ENCODE measurements at regions not wholly inside any gene's neighbourhood (a gene's known extent, or its start where the extent isn't known, plus 50 kb on each side); places are given as distances from the start of the nearest gene placed in this dataset.

DNA sequence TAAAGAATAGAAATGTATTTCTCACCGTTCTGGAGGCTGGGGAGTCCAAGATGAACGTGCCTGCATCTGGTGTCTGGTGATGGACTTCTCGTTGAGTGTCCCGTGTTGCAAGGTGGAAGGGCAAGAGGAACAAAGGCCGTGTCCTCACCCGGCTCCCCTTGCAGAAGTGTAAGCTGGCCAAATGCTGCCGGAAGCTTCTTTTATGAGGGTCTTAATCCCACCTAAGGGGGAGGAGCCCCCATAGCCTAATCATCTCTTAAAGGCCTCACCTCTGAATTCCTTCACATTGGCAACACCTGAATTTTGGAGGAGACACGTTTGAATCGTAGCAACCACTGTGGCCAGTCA lies 99.1 kb upstream of the DAP start:
- in situ Hi-C loops (cut with HindIII; ENCODE audit: low sequenced_read_pairs), result loop anchor here (25.0 kb wide), 2 partner anchors 327 to 398 kb away; no protein-coding TSS in a partner anchor
- no peak for DNase-seq (ENCODE audit: low read depth)
- TF ChIP-seq, protein P1, sequence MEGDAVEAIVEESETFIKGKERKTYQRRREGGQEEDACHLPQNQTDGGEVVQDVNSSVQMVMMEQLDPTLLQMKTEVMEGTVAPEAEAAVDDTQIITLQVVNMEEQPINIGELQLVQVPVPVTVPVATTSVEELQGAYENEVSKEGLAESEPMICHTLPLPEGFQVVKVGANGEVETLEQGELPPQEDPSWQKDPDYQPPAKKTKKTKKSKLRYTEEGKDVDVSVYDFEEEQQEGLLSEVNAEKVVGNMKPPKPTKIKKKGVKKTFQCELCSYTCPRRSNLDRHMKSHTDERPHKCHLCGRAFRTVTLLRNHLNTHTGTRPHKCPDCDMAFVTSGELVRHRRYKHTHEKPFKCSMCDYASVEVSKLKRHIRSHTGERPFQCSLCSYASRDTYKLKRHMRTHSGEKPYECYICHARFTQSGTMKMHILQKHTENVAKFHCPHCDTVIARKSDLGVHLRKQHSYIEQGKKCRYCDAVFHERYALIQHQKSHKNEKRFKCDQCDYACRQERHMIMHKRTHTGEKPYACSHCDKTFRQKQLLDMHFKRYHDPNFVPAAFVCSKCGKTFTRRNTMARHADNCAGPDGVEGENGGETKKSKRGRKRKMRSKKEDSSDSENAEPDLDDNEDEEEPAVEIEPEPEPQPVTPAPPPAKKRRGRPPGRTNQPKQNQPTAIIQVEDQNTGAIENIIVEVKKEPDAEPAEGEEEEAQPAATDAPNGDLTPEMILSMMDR (IDR thresholded peaks at IDR 0.05; ENCODE audit: low read depth, low read length, missing control alignments), result no peak
- no peak overlapping the region for H3K4me3 ChIP-seq (ENCODE audit: low read depth, low read length)

DNA sequence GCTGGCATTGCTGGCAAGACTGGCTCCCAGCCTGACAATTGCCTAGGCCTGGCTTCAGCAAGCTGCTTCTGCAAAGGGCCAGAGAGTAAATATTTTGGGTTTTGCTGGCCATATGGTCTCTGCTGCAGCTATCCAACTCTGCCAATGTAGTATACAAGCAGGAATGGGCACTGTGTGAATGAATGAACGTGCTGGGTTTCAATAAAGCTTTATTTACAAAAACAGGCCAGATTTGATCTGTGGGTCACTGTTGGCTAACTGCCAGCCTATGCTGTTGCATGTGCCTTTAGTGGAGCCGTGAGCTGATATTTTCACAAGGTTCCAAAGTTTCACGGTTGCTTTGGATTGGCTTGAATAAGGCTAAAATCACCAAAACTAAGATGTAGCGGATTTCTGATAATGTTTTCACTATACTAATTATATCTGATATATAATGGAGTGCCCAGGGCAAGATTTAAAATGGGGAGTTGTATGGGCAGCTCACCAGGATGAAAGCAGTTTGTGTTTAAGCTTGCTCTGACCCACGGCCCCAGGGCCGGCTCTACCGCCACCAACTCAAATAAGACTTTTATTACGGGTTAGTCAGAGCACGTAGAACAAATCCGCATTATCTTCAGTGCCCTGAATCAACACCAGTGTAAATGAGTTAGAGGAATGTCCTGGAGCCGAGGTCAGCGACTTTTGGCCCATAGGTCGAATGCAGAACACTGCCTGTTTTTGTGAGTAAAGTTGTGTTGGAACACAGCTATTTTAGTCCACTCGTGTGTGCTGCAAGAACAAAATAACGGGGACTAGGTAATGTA lies 98.6 kb upstream of the DAP start:
- no peak for DNase-seq (ENCODE audit: low read depth)
- no peak overlapping the region for H3K4me3 ChIP-seq (ENCODE audit: low read depth, low read length)
- TF ChIP-seq, protein P1 (IDR thresholded peaks at IDR 0.05; ENCODE audit: low read depth, low read length, missing control alignments), result no peak
- in situ Hi-C loops (cut with HindIII; ENCODE audit: low sequenced_read_pairs), result loop anchor here (10.0 to 25.0 kb wide), 3 partner anchors 105 to 397 kb away; no protein-coding TSS in a partner anchor

DNA sequence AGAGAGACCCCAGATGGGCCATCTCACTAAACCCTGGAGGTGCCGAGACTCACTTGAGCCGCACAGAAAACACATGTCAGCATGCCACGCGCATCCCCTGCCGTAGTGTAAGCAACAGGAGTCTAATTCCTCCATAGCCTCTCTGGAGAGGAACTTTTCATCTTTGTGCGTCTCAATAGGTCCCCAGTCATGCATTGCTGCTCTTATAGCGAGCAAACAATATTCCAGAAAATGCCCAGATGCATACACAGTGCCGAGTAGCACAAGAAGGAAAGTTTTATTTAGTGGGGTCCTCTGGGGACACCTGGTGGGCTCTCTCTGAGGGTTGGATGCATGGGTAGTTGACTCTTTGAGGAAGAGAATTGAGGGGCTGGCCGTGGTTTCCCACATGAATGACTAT lies 97.9 kb upstream of the DAP start:
- H3K4me3 ChIP-seq (ENCODE audit: low read depth, low read length), result no peak overlapping the region
- no peak for DNase-seq (ENCODE audit: low read depth)
- TF ChIP-seq, protein P1 (IDR thresholded peaks at IDR 0.05; ENCODE audit: low read depth, low read length, missing control alignments), result no peak
- in situ Hi-C loops (cut with HindIII; ENCODE audit: low sequenced_read_pairs), result loop anchor here (10.0 to 25.0 kb wide), 3 partner anchors 104 to 397 kb away; no protein-coding TSS in a partner anchor

DNA sequence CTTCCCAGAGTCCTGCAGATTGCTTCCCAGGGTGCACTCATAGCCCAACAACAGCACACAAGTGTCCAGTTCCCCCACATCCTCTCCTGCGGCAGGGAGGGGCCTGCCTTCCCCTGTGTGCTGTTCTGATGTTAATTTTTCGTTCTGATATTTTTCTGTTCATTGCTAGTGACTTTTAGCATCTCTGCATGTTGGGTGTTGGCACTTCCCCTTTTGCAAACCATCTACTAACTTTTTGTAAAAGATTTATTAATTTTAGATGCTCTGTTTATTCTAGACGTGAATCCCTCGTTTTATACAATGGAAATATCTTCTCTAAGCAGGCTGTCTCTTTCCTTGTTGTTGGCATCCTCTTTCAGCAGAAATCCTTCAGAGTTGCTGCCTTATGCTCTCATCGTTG lies 97.3 kb upstream of the DAP start:
- H3K4me3 ChIP-seq (ENCODE audit: low read depth, low read length), result no peak overlapping the region
- in situ Hi-C loops (cut with HindIII; ENCODE audit: low sequenced_read_pairs), result loop anchor here (10.0 to 25.0 kb wide), 3 partner anchors 104 to 396 kb away; no protein-coding TSS in a partner anchor
- TF ChIP-seq, protein P1 (IDR thresholded peaks at IDR 0.05; ENCODE audit: low read depth, low read length, missing control alignments), result no peak
- DNase-seq (ENCODE audit: low read depth), result no peak

DNA sequence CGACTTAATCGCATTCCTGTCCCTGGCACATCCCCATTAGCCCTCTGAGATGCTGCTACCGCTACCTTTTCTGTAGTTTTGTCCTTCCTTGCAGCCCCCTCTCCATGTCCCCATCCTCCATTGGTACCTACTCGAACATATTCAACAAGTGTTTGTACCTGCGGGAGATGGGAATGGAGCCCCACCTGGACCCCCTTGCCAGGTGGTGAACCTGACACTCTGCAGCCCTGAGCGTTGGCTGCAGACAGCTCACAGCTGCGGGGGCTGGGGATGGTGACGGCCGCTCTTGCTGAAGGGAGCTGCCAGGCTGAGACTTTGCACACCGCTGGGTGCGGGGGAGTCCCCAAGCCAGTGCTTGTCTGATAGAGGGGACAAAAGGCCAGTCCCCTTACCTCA lies 96.3 kb upstream of the DAP start:
- no peak overlapping the region for H3K4me3 ChIP-seq (ENCODE audit: low read depth, low read length)
- no peak for DNase-seq (ENCODE audit: low read depth)
- TF ChIP-seq, protein P1 (IDR thresholded peaks at IDR 0.05; ENCODE audit: low read depth, low read length, missing control alignments), result no peak
- in situ Hi-C loops (cut with HindIII; ENCODE audit: low sequenced_read_pairs), result loop anchor here (10.0 to 25.0 kb wide), 3 partner anchors 103 to 395 kb away; no protein-coding TSS in a partner anchor

DNA sequence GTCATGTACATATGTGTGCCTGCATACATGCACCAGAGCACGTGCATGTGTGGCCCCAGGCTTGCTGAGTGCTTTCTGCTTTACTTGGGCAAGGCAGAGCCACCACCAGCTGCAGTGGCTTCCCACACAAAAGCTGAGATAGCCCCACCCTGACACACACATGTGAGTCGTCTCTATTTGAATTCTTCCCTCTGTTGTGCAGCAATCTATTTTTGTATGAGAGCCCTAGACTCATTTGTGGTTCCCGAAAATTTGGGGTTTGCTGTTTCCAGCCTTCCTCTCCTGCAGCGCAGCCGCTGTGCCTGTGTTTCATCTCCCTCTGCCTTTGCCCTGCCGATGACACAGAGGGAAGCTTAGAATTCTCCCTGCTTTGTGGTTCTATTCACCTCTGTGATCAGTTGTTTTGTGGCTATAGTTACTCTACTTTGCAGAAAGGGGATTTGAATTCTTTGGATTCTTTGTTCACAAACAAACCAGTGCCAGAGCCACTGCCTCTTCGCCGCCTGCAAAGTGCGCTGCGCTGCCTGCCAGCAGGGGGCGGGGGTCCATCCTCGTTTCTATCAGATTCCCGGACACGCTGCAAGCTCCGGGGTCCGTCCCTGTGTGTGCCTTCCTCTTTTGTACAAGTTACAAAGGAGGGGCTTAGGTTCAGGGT lies 95.8 kb upstream of the DAP start:
- DNase-seq (ENCODE audit: low read depth), result peak; percentile 85
- TF ChIP-seq, protein P1 (IDR thresholded peaks at IDR 0.05; ENCODE audit: low read depth, low read length, missing control alignments), result peak; percentile 98
- in situ Hi-C loops (cut with HindIII; ENCODE audit: low sequenced_read_pairs), result loop anchor here (10.0 to 25.0 kb wide), 3 partner anchors 102 to 395 kb away; no protein-coding TSS in a partner anchor
- H3K4me3 ChIP-seq (ENCODE audit: low read depth, low read length), result no peak overlapping the region

Data from astrocyte of the cerebellum (primary cell).